ENCODE measurements at regions not wholly inside any gene's neighbourhood (a gene's known extent, or its start where the extent isn't known, plus 50 kb on each side); places are given as distances from the start of the nearest gene placed in this dataset.
"Not testable (repeated sequence)": the region's sequence is repeated elsewhere in the genome, so short reads cannot be mapped to it uniquely, and the experiment has no call there.

DNA sequence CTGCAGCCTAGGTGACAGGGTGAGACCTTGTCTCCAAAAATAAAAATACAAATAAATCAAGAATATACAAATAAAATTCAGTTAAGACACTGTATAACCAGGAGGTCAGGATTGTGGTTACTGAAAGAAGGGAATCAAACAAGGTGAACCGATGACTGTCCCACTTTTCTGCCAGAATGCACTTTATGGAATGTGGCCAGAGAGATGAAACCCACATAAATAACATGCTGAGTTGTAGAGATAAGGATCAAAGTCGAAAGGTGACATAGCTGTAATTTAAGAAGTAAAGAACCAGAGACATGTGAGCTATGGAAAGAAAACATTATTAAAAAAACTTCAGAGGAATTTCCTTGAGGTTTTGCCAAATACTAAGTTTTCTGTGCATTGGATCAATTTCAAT lies 1098.2 kb upstream of the USP15 start:
- Mint-ChIP-seq H3K9me3 (peaks cover 16 to 17% of the 10 kb centered on the region in 2 donors), H3K27ac (no peak overlapping the region), H3K4me3 (no peak overlapping the region), H3K36me3 (ENCODE audit: insufficient read depth in 2 of 2) (peaks cover 0 to 2% of the 10 kb centered on the region in 2 donors), H3K4me1 (ENCODE audit: low read depth) (no peaks in the 10 kb centered on the region), H3K27me3 (ENCODE audit: low read depth) (no peaks in the 10 kb centered on the region)
- ATAC-seq (replicated peaks in 1 of 2) (no peak), DNase-seq (no peak)

GRCh38 chr12:61188801-61189595 lies 1071.2 kb upstream of the USP15 start:
- no peak overlapping the region for H3K4me3 Mint-ChIP-seq
- H3K27me3 Mint-ChIP-seq (ENCODE audit: low read depth) = no peaks in the 10 kb centered on the region
- no peaks in the 10 kb centered on the region for H3K4me1 Mint-ChIP-seq (ENCODE audit: low read depth)
- DNase-seq (no peak), ATAC-seq (replicated peaks in 1 of 2) (no peak)
- H3K9me3 Mint-ChIP-seq = no peaks in the 10 kb centered on the region
- H3K27ac Mint-ChIP-seq = no peak overlapping the region
- no peaks in the 10 kb centered on the region for H3K36me3 Mint-ChIP-seq (ENCODE audit: insufficient read depth in 2 of 2)

GRCh38 chr12:61213646-61214045 lies 1046.6 kb upstream of the USP15 start:
- Mint-ChIP-seq H3K4me1 (ENCODE audit: low read depth) (no peaks in the 10 kb centered on the region), H3K9me3 (peaks cover 4 to 12% of the 10 kb centered on the region in 2 donors), H3K36me3 (ENCODE audit: insufficient read depth in 2 of 2) (no peaks in the 10 kb centered on the region), H3K27me3 (ENCODE audit: low read depth) (no peaks in the 10 kb centered on the region), H3K4me3 (no peak overlapping the region), H3K27ac (no peak overlapping the region)
- no peak for ATAC-seq (replicated peaks in 1 of 2)
- no peak for DNase-seq

- no peak overlapping the region for H3K4me3 Mint-ChIP-seq
- H3K27ac Mint-ChIP-seq = no peak overlapping the region
- H3K36me3 Mint-ChIP-seq (ENCODE audit: insufficient read depth in 2 of 2) = no peaks in the 10 kb centered on the region
- DNase-seq (no peak), ATAC-seq (replicated peaks in 1 of 2) (peak in 1 of 2 donors; percentile 32)
- H3K27me3 Mint-ChIP-seq (ENCODE audit: low read depth) = no peaks in the 10 kb centered on the region
- no peaks in the 10 kb centered on the region for H3K4me1 Mint-ChIP-seq (ENCODE audit: low read depth)
- H3K9me3 Mint-ChIP-seq = peaks cover 9 to 13% of the 10 kb centered on the region in 2 donors
Measured at GRCh38 chr12:61220337-61220736, 1039.9 kb upstream of the USP15 start.

GRCh38 chr12:61232040-61232439 lies 1028.2 kb upstream of the USP15 start:
- ATAC-seq (replicated peaks in 1 of 2) (no peak), DNase-seq (no peak)
- H3K27ac Mint-ChIP-seq = no peak overlapping the region
- no peaks in the 10 kb centered on the region for H3K27me3 Mint-ChIP-seq (ENCODE audit: low read depth)
- H3K4me3 Mint-ChIP-seq = no peak overlapping the region
- no peaks in the 10 kb centered on the region for H3K36me3 Mint-ChIP-seq (ENCODE audit: insufficient read depth in 2 of 2)
- H3K4me1 Mint-ChIP-seq (ENCODE audit: low read depth) = no peaks in the 10 kb centered on the region
- H3K9me3 Mint-ChIP-seq = peaks cover 3 to 10% of the 10 kb centered on the region in 2 donors

- Mint-ChIP-seq H3K4me3 (no peak overlapping the region), H3K9me3 (peaks cover under 1 to 7% of the 10 kb centered on the region in 2 donors), H3K27ac (no peak overlapping the region), H3K36me3 (ENCODE audit: insufficient read depth in 2 of 2) (no peaks in the 10 kb centered on the region), H3K4me1 (ENCODE audit: low read depth) (no peaks in the 10 kb centered on the region), H3K27me3 (ENCODE audit: low read depth) (no peaks in the 10 kb centered on the region)
- ATAC-seq (replicated peaks in 1 of 2) (no peak), DNase-seq (no peak)
Measured at GRCh38 chr12:61250303-61250702, 1009.9 kb upstream of the USP15 start.

DNA sequence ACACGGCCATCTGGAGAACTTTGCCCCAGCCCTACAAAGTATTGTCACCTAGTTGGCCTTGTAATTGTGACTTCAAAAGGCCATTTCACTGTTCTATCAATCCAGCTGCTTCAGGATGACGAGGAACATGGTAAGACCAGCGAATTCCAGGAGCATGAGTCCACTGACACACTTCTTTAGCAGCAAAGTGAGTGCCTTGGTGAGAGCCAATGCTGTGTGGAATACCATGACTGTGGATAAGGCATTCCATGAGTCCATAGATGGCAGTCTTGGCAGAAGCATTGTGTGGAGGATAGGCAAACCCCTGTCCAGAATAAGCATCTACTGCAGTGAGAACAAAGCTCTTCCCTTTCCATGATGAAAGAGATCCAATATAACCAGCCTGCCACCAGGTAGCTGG lies 1009.1 kb upstream of the USP15 start:
- peaks cover 0 to 7% of the 10 kb centered on the region in 2 donors for H3K9me3 Mint-ChIP-seq
- no peaks in the 10 kb centered on the region for H3K36me3 Mint-ChIP-seq (ENCODE audit: insufficient read depth in 2 of 2)
- ATAC-seq (replicated peaks in 1 of 2) (no peak), DNase-seq (no peak)
- H3K4me1 Mint-ChIP-seq (ENCODE audit: low read depth) = no peaks in the 10 kb centered on the region
- H3K27me3 Mint-ChIP-seq (ENCODE audit: low read depth) = no peaks in the 10 kb centered on the region
- H3K4me3 Mint-ChIP-seq = no peak overlapping the region
- no peak overlapping the region for H3K27ac Mint-ChIP-seq

DNA sequence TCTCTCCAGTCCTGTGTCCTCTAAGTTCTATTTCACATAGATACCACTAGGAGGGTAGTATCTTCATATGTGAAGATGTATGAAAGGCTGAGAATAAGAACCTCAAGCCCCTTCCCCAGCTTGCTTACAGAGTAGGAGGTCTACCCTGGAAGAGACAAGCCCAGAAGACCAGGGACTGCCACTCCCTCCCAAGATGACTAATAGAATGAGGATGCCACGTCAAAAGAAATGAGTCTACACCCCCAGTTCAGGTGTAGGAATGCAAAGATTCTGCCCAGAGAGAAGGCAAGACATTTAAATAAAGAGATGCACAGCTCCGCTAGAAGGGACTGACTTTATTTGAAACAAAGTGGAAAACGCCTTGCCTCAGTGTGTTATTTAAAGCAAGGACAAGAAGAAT lies 1006.0 kb upstream of the USP15 start:
- ATAC-seq (replicated peaks in 1 of 2) = no peak
- H3K27ac Mint-ChIP-seq = no peak overlapping the region
- no peaks in the 10 kb centered on the region for H3K36me3 Mint-ChIP-seq (ENCODE audit: insufficient read depth in 2 of 2)
- H3K4me1 Mint-ChIP-seq (ENCODE audit: low read depth) = no peaks in the 10 kb centered on the region
- H3K27me3 Mint-ChIP-seq (ENCODE audit: low read depth) = no peaks in the 10 kb centered on the region
- H3K4me3 Mint-ChIP-seq = no peak overlapping the region
- H3K9me3 Mint-ChIP-seq = peaks cover 0 to 7% of the 10 kb centered on the region in 2 donors
- no peak for DNase-seq

DNA sequence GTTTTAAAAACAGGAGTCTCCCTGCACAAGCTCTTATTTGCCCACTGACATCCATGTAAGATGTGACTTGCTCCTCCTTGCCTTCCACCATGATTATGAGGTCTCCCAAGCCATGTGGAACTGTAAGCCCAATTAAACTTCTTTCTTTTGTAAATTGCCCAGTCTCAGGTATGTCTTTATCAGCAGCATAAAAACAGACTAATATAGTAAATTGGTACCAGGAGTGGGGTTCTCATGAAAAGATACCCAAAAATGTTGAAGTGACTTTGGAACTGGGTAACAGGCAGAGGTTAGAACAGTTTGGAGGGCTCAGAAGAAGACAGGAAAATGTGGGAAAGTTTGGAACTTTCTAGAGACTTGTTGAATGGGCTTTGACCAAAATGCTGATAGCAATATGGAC lies 995.9 kb upstream of the USP15 start:
- H3K36me3 Mint-ChIP-seq (ENCODE audit: insufficient read depth in 2 of 2); H3K4me3 Mint-ChIP-seq; DNase-seq; H3K27me3 Mint-ChIP-seq (ENCODE audit: low read depth); H3K27ac Mint-ChIP-seq; ATAC-seq (replicated peaks in 1 of 2); H3K4me1 Mint-ChIP-seq (ENCODE audit: low read depth): not testable (repeated sequence)
- peaks cover 15% of the 10 kb centered on the region in 2 donors for H3K9me3 Mint-ChIP-seq

DNA sequence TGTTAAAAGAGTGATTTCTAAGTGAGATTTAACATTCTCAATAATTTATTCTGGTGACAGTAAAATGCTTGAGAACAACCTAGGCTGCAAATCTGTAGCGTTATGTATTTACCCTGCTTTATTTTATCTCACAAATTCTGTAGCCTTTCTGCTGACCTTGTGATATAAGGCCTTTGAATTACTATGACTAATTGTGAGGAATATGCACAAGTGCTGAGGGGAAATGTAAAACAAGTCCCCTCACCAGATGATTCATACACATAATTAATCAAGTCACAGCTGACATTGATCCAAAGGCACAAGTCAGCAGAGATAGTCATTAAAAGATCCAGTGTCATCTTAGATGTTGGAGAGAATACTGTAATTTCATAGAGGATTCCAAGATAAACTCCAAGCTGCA lies 992.7 kb upstream of the USP15 start:
- H3K9me3 Mint-ChIP-seq = peaks cover 14 to 17% of the 10 kb centered on the region in 2 donors
- H3K36me3 Mint-ChIP-seq (ENCODE audit: insufficient read depth in 2 of 2) = peaks cover 0 to 4% of the 10 kb centered on the region in 2 donors
- H3K27ac Mint-ChIP-seq = no peak overlapping the region
- H3K4me3 Mint-ChIP-seq = no peak overlapping the region
- ATAC-seq (replicated peaks in 1 of 2) = no peak
- H3K27me3 Mint-ChIP-seq (ENCODE audit: low read depth) = no peaks in the 10 kb centered on the region
- DNase-seq = no peak
- H3K4me1 Mint-ChIP-seq (ENCODE audit: low read depth) = no peaks in the 10 kb centered on the region

DNA sequence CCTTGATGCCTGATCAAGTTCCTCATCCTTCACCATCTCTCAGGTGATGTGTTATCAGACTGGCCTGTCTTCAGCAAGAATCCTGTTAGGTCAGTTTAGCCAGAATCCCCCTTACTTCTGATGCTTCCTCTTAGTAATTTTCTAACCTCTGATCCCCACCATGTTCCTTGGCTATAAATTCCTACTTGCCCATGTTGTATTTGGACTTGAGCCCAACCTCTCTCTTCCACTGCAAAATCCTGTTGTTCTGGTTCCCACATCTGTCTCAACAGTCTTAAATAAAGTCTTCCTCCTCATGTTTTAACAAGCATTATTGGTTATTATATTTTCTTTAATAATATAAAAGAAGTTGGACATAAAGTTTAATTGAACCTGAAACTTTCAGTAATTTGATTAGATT lies 987.8 kb upstream of the USP15 start:
- peaks cover 1 to 4% of the 10 kb centered on the region in 2 donors for H3K9me3 Mint-ChIP-seq
- no peaks in the 10 kb centered on the region for H3K36me3 Mint-ChIP-seq (ENCODE audit: insufficient read depth in 2 of 2)
- no peaks in the 10 kb centered on the region for H3K4me1 Mint-ChIP-seq (ENCODE audit: low read depth)
- H3K4me3 Mint-ChIP-seq = no peak overlapping the region
- ATAC-seq (replicated peaks in 1 of 2) (no peak), DNase-seq (no peak)
- H3K27ac Mint-ChIP-seq = no peak overlapping the region
- H3K27me3 Mint-ChIP-seq (ENCODE audit: low read depth) = no peaks in the 10 kb centered on the region

DNA sequence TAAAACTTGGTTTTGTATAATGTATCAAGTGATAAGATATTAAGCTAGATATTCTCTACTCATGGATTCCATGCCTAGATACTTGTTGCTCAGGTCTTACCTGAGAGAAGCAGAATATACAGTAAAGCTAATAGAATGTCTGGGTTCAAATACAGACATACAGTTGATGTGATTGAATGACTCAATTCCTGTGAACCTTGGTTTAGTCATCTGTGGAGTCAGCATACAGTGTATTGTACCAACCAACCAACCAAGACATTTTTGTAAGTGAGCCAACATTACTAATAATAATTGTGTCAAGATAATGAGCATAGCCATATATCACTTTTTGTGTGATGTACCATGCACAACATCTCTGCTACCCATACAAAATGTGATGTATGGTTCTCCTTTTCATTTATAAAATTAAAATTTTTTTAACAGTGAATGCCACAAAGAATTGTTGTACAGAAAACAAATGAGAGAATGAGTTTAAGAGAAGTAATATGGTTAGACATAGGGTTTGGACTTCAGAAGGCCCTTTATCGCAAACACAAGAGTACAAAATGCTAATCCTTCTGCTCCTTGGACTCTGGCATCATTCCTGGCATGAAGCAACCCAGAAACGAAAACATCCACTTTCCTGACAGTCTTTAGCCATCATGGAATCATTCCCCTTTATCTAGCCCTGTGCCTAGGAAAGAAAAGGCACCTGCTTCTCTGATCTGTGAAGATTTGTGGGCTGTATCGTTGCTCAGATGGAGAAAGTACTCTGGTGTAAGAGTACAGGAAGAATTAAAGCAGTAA lies 977.2 kb upstream of the USP15 start:
- H3K36me3 Mint-ChIP-seq (ENCODE audit: insufficient read depth in 2 of 2) = peaks cover 1 to 5% of the 10 kb centered on the region in 2 donors
- H3K27me3 Mint-ChIP-seq (ENCODE audit: low read depth) = no peaks in the 10 kb centered on the region
- ATAC-seq (replicated peaks in 1 of 2) = no peak
- no peak overlapping the region for H3K27ac Mint-ChIP-seq
- DNase-seq = no peak
- H3K4me1 Mint-ChIP-seq (ENCODE audit: low read depth) = no peaks in the 10 kb centered on the region
- peaks cover 2 to 12% of the 10 kb centered on the region in 2 donors for H3K9me3 Mint-ChIP-seq
- no peak overlapping the region for H3K4me3 Mint-ChIP-seq

DNA sequence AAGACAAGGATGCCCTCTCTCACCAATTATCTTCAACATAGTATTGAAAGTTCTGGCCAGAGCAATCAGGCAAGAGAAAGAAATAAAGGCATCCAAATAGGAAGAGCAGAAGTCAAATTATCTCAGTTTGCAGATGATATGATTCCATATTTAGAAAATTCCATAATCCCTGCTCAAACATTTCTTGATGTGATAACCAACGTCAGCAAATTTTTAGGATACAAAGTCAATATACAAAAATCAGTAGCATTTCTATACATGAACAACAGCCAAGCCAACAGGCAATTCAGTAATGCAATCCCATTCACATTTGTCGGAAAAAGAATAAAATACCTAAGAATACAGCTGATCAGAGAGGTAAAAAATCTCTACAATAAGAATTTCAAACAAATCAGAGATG lies 969.7 kb upstream of the USP15 start:
- Mint-ChIP-seq H3K9me3 (peaks cover 9 to 26% of the 10 kb centered on the region in 2 donors), H3K4me3 (no peak overlapping the region), H3K4me1 (ENCODE audit: low read depth) (no peaks in the 10 kb centered on the region)

More for the DNA sequence above, 969.7 kb upstream of the USP15 start:
- Mint-ChIP-seq H3K36me3 (ENCODE audit: insufficient read depth in 2 of 2) (peaks cover under 1 to 1% of the 10 kb centered on the region in 2 donors), H3K27me3 (ENCODE audit: low read depth) (no peaks in the 10 kb centered on the region), H3K27ac (no peak overlapping the region)
- ATAC-seq (replicated peaks in 1 of 2) = no peak
- DNase-seq = no peak

Data from activated T-cell treated with anti-CD3 and anti-CD28 coated beads, Interleukin-2, amount 50 U/mL, for 72 hours (primary cell).